H1 (cell line): ENCODE measurements at regions not wholly inside any gene's neighbourhood (a gene's known extent, or its start where the extent isn't known, plus 50 kb on each side); places are given as distances from the start of the nearest gene placed in this dataset.

Experiments used
- CTCF ChIA-PET: fragments of 300-600 bp; sonication (Branson Sonifier 250); formaldehyde crosslinking; loops from one replicate; lab custom pipeline; 2021; ENCODE audit not compliant: partially characterized antibody; lab: Charles Lee
- POLR2A ChIA-PET: fragments of 300-600 bp; sonication (Branson Sonifier 250); formaldehyde crosslinking; loops from one replicate; lab custom pipeline; 2021; ENCODE audit warnings: inconsistent platforms; ENCODE audit not compliant: partially characterized antibody; lab: Charles Lee
- DNase-seq, 2 experiments: peaks; one replicate each; pipeline versions ENCODE4 v3.0.0 to v3.0.0-alpha.2; 2010 to 2022; ENCODE audit warnings: low spot score in 2 of 2, low read depth in 1 of 2, mixed read lengths in 1 of 2
- FAIRE-seq: peaks from 2 replicates; lab custom pipeline; 2011; peaks lifted over from hg19 to GRCh38; lab: Jason Lieb, UNC
- H2AFZ ChIP-seq: 2 replicates; pipeline ENCODE4 v1.8.1; 2012; ENCODE audit warnings: low read length, inconsistent platforms
- H2AK5ac ChIP-seq: 2 replicates; pipeline ENCODE4 v1.6.1; 2013; ENCODE audit warnings: low read depth, low read length
- H2BK120ac ChIP-seq: replicated peaks from 2 replicates; pipeline ENCODE3; 2013; ENCODE audit warnings: low read depth, low read length, inconsistent platforms
- H2BK12ac ChIP-seq: 2 replicates; pipeline ENCODE4 v1.6.1; 2013; ENCODE audit warnings: low read depth, low read length
- H2BK15ac ChIP-seq: 2 replicates; pipeline ENCODE4 v1.6.1; 2013; ENCODE audit warnings: low read length
- H2BK20ac ChIP-seq: 2 replicates; pipeline ENCODE4 v1.6.1; 2013; ENCODE audit warnings: low read length
- H2BK5ac ChIP-seq: 2 replicates; pipeline ENCODE4 v1.6.1; 2013; ENCODE audit warnings: low read depth, low read length
- H3K14ac ChIP-seq: 2 replicates; pipeline ENCODE4 v1.6.1; 2013; ENCODE audit warnings: inconsistent platforms; ENCODE audit not compliant: insufficient read length
- H3K18ac ChIP-seq: 2 replicates; pipeline ENCODE4 v1.6.1; 2013; ENCODE audit warnings: low read length; ENCODE audit errors: extremely low read depth
- H3K23ac ChIP-seq: 2 replicates; pipeline ENCODE4 v1.6.1; 2013; ENCODE audit warnings: inconsistent platforms; ENCODE audit not compliant: insufficient read length
- H3K23me2 ChIP-seq: 2 replicates; pipeline ENCODE4 v1.6.1; 2013; ENCODE audit warnings: low read depth, low read length
- H3K27ac ChIP-seq: 2 replicates; pipeline ENCODE4 v1.6.1; 2011; ENCODE audit warnings: low read depth, low read length, inconsistent platforms
- H3K27me3 ChIP-seq, 4 experiments: replicated peaks in 1 of 4; 1 replicate in 1 of 4; 2 replicates in 3 of 4; pipeline versions ENCODE4 v1.6.1 to v1.8.1; 2011 to 2013; ENCODE audit warnings: low read length in 3 of 4, mild to moderate bottlenecking in 3 of 4, inconsistent platforms in 2 of 4, mixed read lengths in 2 of 4, moderate library complexity in 1 of 4; ENCODE audit not compliant: control insufficient read depth in 3 of 4, insufficient read depth in 3 of 4; ENCODE audit errors: extremely low read depth in 1 of 4
- H3K36me3 ChIP-seq, 4 experiments: 2 replicates each; pipeline versions ENCODE4 v1.6.1 to v1.8.1; 2011 to 2013; ENCODE audit warnings: mild to moderate bottlenecking in 4 of 4, low read length in 3 of 4, moderate library complexity in 2 of 4, control low read depth in 1 of 4, inconsistent platforms in 1 of 4; ENCODE audit not compliant: insufficient read depth in 4 of 4, control insufficient read depth in 2 of 4
- H3K4ac ChIP-seq: replicated peaks from 2 replicates; pipeline ENCODE3; 2013; ENCODE audit warnings: low read length, low read depth, mixed read lengths, inconsistent platforms; ENCODE audit not compliant: insufficient read length
- H3K4me1 ChIP-seq, 4 experiments: replicated peaks in 1 of 4; 1 replicate in 1 of 4; 2 replicates in 3 of 4; pipeline versions ENCODE4 v1.6.1 to v1.8.1; 2011 to 2013; ENCODE audit warnings: low read length in 3 of 4, inconsistent platforms in 2 of 4, mixed read lengths in 1 of 4; ENCODE audit not compliant: insufficient read depth in 4 of 4, control insufficient read depth in 3 of 4
- H3K4me2 ChIP-seq, 2 experiments: 2 replicates each; pipeline versions ENCODE4 v1.6.1 to v1.8.1; 2011 to 2013; ENCODE audit warnings: low read depth in 2 of 2, low read length in 2 of 2, control low read depth in 1 of 2, inconsistent platforms in 1 of 2, mild to moderate bottlenecking in 1 of 2; ENCODE audit not compliant: insufficient read depth in 1 of 2
- H3K4me3 ChIP-seq, 4 experiments: fragments of 200-600, 300-600 bp in 1 of 4; sonication (generic), shearing (Covaris generic), sonication (Bioruptor Twin) in 1 of 4; 2 replicates each; pipeline versions ENCODE4 v1.5.1 to v1.8.1; 2011 to 2016; ENCODE audit warnings: low read length in 4 of 4, low read depth in 3 of 4, control low read depth in 2 of 4, inconsistent platforms in 2 of 4, mild to moderate bottlenecking in 2 of 4, mixed read lengths in 1 of 4, moderate library complexity in 1 of 4; ENCODE audit not compliant: insufficient read depth in 2 of 4; ENCODE audit errors: extremely low read depth in 1 of 4
- H3K56ac ChIP-seq: replicated peaks from 2 replicates; pipeline ENCODE3; 2013; ENCODE audit warnings: low read depth, mild to moderate bottlenecking, mixed read lengths, low read length, inconsistent platforms; ENCODE audit not compliant: insufficient read length
- H3K79me1 ChIP-seq: 2 replicates; pipeline ENCODE4 v1.6.1; 2013; ENCODE audit warnings: low read depth, low read length, control low read depth
- H3K79me2 ChIP-seq, 2 experiments: 2 replicates each; pipeline versions ENCODE4 v1.6.1 to v1.8.1; 2012 to 2013; ENCODE audit warnings: low read length in 2 of 2, mild to moderate bottlenecking in 2 of 2, inconsistent platforms in 1 of 2; ENCODE audit not compliant: insufficient read depth in 2 of 2, control insufficient read depth in 1 of 2
- H3K9ac ChIP-seq, 4 experiments: replicated peaks in 1 of 4; 1 replicate in 1 of 4; 2 replicates in 3 of 4; pipeline versions ENCODE4 v1.6.1 to v1.8.1; 2011 to 2013; ENCODE audit warnings: low read depth in 3 of 4, low read length in 3 of 4, control low read depth in 2 of 4, mild to moderate bottlenecking in 2 of 4, moderate library complexity in 2 of 4, inconsistent platforms in 1 of 4; ENCODE audit errors: extremely low read depth in 1 of 4
- H3K9me3 ChIP-seq, 2 experiments: 2 replicates each; pipeline versions ENCODE4 v1.6.1 to v1.8.1; 2012 to 2013; ENCODE audit warnings: mild to moderate bottlenecking in 2 of 2, moderate library complexity in 2 of 2, control low read depth in 1 of 2, inconsistent platforms in 1 of 2, low read depth in 1 of 2, low read length in 1 of 2, mixed read lengths in 1 of 2; ENCODE audit not compliant: insufficient read depth in 2 of 2
- H4K20me1 ChIP-seq, 2 experiments: replicated peaks in 1 of 2; 2 replicates each; pipeline versions ENCODE3 to v1.8.1; 2011 to 2013; ENCODE audit warnings: inconsistent platforms in 2 of 2, low read length in 2 of 2, mild to moderate bottlenecking in 1 of 2; ENCODE audit not compliant: insufficient read depth in 2 of 2, control insufficient read depth in 1 of 2
- H4K5ac ChIP-seq: 2 replicates; pipeline ENCODE4 v1.6.1; 2013; ENCODE audit warnings: low read length, low read depth, mixed read lengths, inconsistent platforms; ENCODE audit not compliant: insufficient read length
- H4K8ac ChIP-seq: 2 replicates; pipeline ENCODE4 v1.8.0; 2013; ENCODE audit warnings: mild to moderate bottlenecking, moderate library complexity, low read length, inconsistent platforms; ENCODE audit not compliant: insufficient read depth; ENCODE audit errors: extremely low read depth
- H4K91ac ChIP-seq: replicated peaks from 2 replicates; pipeline ENCODE3; 2013; ENCODE audit warnings: low read length, mixed read lengths, inconsistent platforms; ENCODE audit not compliant: insufficient read length
- CHD1 ChIP-seq: IDR thresholded peaks from 2 replicates; pipeline ENCODE4 v1.6.1; 2012; ENCODE audit warnings: low read depth, low read length, improper control_type of control experiment
- KDM4A ChIP-seq: IDR thresholded peaks from one replicate; pipeline ENCODE4 v1.7.1; 2012; ENCODE audit warnings: low read depth, mild to moderate bottlenecking, moderate library complexity, low read length, inconsistent platforms; ENCODE audit not compliant: severe bottlenecking
- RBBP5 ChIP-seq: IDR thresholded peaks from 2 replicates; pipeline ENCODE4 v1.7.1; 2012; ENCODE audit warnings: low read depth, mild to moderate bottlenecking, inconsistent platforms, low read length, moderate library complexity, borderline replicate concordance
- WGBS, 2 experiments: shearing (Covaris generic) in 1 of 2; methylation state at CpG; one replicate each; pipeline versions ENCODE4 v1.1.6 to v1.1.7; 2013 to 2015; ENCODE audit warnings: low lambda C conversion rate in 2 of 2, mixed read lengths in 2 of 2, inconsistent platforms in 1 of 2, low coverage in 1 of 2, missing lambda C conversion rate in 1 of 2; ENCODE audit not compliant: insufficient replicate concordance in 2 of 2, insufficient coverage in 1 of 2, insufficient read length in 1 of 2; ENCODE audit errors: extremely low coverage in 1 of 2, missing lambda C conversion rate in 1 of 2; 5-methylcytosine and 5-hydroxymethylcytosine counted together

- Histone ChIP-seq H3K36me3 (no peaks in the 10 kb centered on the region), H3K4me2 (no peak overlapping the region), H3K23ac (no peak overlapping the region), H3K56ac (no peak overlapping the region), H3K14ac (no peak overlapping the region), H3K4me3 (no peak overlapping the region), H2BK12ac (no peak overlapping the region), H3K27me3 (no peaks in the 10 kb centered on the region), H2BK15ac (no peak overlapping the region), H2AK5ac (no peak overlapping the region), H2BK5ac (no peak overlapping the region), H3K9me3 (no peaks in the 10 kb centered on the region)
- no peak for DNase-seq
- CTCF ChIA-PET: no interaction called here
- WGBS, 2 experiments: 84% methylated on average over 8 of the region's 8 CpGs; no CpG with 5 or more reads in 1 of the 2 experiments
- TF ChIP-seq RBBP5: no peak
- no peak for TF ChIP-seq KDM4A
- no peak for TF ChIP-seq CHD1
- TF ChIP-seq, all 59 proteins: peak for 0
- Histone ChIP-seq H3K9ac (no peak overlapping the region), H3K79me2 (no peaks in the 10 kb centered on the region), H3K23me2 (no peaks in the 10 kb centered on the region; the same call in 1 of the 2 replicates), H4K5ac (no peak overlapping the region), H4K91ac (no peak overlapping the region), H3K79me1 (no peaks in the 10 kb centered on the region), H3K4me1 (peaks cover 0 to 6% (median 0%) of the 10 kb centered on the region in 4 experiments; a peak in 3 of 7 replicates), H2AFZ (peak overlapping the region; percentile 19; the same call in 1 of the 2 replicates), H3K4ac (no peak overlapping the region), H2BK120ac (no peak overlapping the region), H3K18ac (no peak overlapping the region), H3K27ac (no peak overlapping the region), H4K20me1 (no peaks in the 10 kb centered on the region), H4K8ac (no peak overlapping the region), H2BK20ac (no peak overlapping the region)
- FAIRE-seq: no peak
- POLR2A ChIA-PET: no interaction called here
These were observed 843.7 kb upstream of the WWC1 start for GRCh38 chr5:167447466-167448375.
